IPS-20b (cell line): ENCODE measurements at regions not wholly inside any gene's neighbourhood (a gene's known extent, or its start where the extent isn't known, plus 50 kb on each side); places are given as distances from the start of the nearest gene placed in this dataset.

Experiments
- H3K27ac ChIP-seq: one replicate; pipeline ENCODE4 v1.5.1; 2013; ENCODE audit warnings: low read length
- H3K27me3 ChIP-seq: 2 replicates; pipeline ENCODE4 v1.6.1; 2013; ENCODE audit warnings: mild to moderate bottlenecking, low read length, inconsistent platforms; ENCODE audit not compliant: insufficient read depth
- H3K36me3 ChIP-seq: 2 replicates; pipeline ENCODE4 v1.6.1; 2013; ENCODE audit warnings: low read depth, mild to moderate bottlenecking, inconsistent platforms, low read length, moderate library complexity; ENCODE audit not compliant: insufficient read depth
- H3K4me1 ChIP-seq: 2 replicates; pipeline ENCODE4 v1.6.1; 2013; ENCODE audit warnings: mild to moderate bottlenecking, control low read depth, inconsistent platforms, low read length, moderate library complexity; ENCODE audit not compliant: insufficient read depth
- H3K4me3 ChIP-seq: 2 replicates; pipeline ENCODE4 v1.5.1; 2013; ENCODE audit warnings: mild to moderate bottlenecking, low read length, inconsistent platforms
- H3K9ac ChIP-seq: 2 replicates; pipeline ENCODE4 v1.6.1; 2013; ENCODE audit warnings: low read depth, mild to moderate bottlenecking, inconsistent platforms, low read length, moderate library complexity
- H3K9me3 ChIP-seq: 2 replicates; pipeline ENCODE4 v1.6.1; 2013; ENCODE audit warnings: mild to moderate bottlenecking, low read depth, low read length, inconsistent platforms; ENCODE audit not compliant: insufficient read depth

DNA sequence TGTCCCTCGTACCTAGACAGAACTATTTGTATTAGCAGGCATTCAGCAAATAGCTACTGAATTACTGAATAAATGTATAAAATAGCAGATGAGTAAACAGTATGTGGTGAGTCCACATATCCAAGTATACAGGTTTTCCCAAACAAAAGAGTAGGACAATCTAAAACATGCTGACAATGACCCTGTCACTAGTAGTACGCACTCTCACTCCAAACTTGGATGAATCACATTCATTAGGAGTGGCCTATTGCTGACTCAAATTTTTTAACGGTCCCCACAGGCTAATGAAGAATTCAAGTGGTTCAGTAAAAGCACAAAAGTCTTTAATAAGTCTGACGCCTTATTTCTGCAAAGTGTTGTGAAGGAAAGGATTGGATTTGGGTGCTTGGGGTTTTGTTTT is 449.3 kb upstream of the THBS1 start:
- H3K27ac ChIP-seq = no peak overlapping the region
- H3K4me3 ChIP-seq = no peak overlapping the region
- H3K36me3 ChIP-seq = no peaks in the 10 kb centered on the region
- H3K9ac ChIP-seq = no peak overlapping the region
- H3K4me1 ChIP-seq = peaks cover 8% of the 10 kb centered on the region
- no peaks in the 10 kb centered on the region for H3K9me3 ChIP-seq
- no peaks in the 10 kb centered on the region for H3K27me3 ChIP-seq

GRCh38 chr15:39132070-39132469 is 448.8 kb upstream of the THBS1 start:
- H3K4me1 ChIP-seq = peaks cover 8% of the 10 kb centered on the region
- H3K9ac ChIP-seq = no peak overlapping the region
- H3K9me3 ChIP-seq = no peaks in the 10 kb centered on the region
- no peak overlapping the region for H3K4me3 ChIP-seq
- H3K36me3 ChIP-seq = no peaks in the 10 kb centered on the region
- no peak overlapping the region for H3K27ac ChIP-seq
- H3K27me3 ChIP-seq = no peaks in the 10 kb centered on the region

- Histone ChIP-seq H3K36me3 (no peaks in the 10 kb centered on the region), H3K27me3 (no peaks in the 10 kb centered on the region), H3K4me1 (no peaks in the 10 kb centered on the region; the same call in 1 of the 2 replicates), H3K9ac (no peak overlapping the region), H3K9me3 (no peaks in the 10 kb centered on the region), H3K4me3 (no peak overlapping the region), H3K27ac (no peak overlapping the region)
Measured at GRCh38 chr15:39132954-39133600, 447.8 kb upstream of the THBS1 start.

DNA sequence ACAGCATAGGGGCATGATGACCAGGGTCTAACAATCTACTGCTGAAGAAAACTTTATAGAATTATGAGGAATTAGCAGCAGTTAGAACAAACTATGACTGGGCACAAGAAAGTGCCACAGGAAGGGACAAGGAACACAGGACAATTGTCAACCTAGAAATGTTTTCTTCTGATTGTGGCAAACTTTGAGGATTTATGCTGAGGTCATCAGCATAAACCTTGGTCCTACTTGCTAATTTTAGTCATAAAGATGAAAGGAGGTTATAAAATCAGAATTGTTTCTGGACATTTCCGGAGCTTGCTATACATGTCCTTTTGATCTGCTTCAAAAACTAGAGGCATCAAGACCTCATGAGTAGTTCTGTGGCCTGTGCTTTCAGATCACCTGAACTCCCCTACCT is 446.6 kb upstream of the THBS1 start:
- no peaks in the 10 kb centered on the region for H3K27me3 ChIP-seq
- no peak overlapping the region for H3K27ac ChIP-seq
- no peak overlapping the region for H3K9ac ChIP-seq
- no peaks in the 10 kb centered on the region for H3K36me3 ChIP-seq
- H3K4me1 ChIP-seq = no peaks in the 10 kb centered on the region
- H3K4me3 ChIP-seq = no peak overlapping the region
- H3K9me3 ChIP-seq = no peaks in the 10 kb centered on the region

DNA sequence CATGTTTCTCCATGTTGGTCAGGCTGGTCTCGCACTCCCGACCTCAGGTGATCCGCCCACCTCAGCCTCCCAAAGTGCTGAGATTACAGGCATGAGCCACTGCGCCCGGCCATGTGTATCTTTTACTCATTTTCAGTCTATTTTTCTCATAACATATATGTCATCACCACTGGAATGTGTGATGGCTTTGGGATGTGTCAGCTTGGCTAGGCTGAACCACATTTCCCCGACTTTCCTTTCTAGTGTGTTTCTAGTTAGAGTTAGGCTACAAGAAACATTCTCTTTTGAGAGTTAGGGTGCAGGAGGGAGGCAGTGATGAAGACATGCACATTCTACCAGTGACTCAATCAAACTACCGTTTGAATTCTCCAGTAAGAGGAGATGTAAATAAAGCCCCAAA is 444.9 kb upstream of the THBS1 start:
- Histone ChIP-seq H3K9me3 (no peaks in the 10 kb centered on the region), H3K4me3 (no peak overlapping the region), H3K4me1 (no peaks in the 10 kb centered on the region), H3K36me3 (no peaks in the 10 kb centered on the region), H3K27me3 (no peaks in the 10 kb centered on the region), H3K9ac (no peak overlapping the region), H3K27ac (no peak overlapping the region)

GRCh38 chr15:39139431-39140059 is 441.3 kb upstream of the THBS1 start:
- Histone ChIP-seq H3K9ac (no peak overlapping the region), H3K27ac (no peak overlapping the region)

DNA sequence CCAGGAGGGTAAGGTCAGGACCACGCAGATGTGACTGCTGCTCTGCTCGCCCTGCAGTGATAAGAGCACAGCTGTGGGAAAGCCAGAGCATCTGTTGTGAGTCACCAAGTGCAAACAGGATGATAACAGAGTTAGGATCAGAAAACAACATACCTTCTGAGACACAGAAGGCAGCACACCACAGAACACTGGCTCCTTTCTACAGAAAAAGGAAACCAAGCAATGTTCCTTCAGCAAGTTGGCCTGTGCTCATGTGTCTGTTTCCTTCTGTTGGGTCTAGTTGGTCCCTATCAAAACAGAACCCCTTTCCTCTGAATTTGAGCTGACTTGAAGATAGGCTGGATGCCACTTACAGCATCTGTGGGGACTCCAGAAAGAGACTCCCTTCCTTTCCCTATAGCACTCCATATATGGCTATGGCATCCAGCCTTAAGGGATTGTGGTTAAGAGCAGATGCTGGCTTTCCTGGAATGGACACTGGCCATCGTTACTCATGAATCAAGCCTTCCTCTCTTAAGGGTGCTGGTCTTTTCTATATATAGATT is 440.7 kb upstream of the THBS1 start:
- Histone ChIP-seq H3K9ac (no peak overlapping the region), H3K27ac (no peak overlapping the region), H3K4me3 (no peak overlapping the region), H3K4me1 (no peaks in the 10 kb centered on the region), H3K9me3 (no peaks in the 10 kb centered on the region), H3K27me3 (no peaks in the 10 kb centered on the region), H3K36me3 (no peaks in the 10 kb centered on the region)

More at GRCh38 chr15:39139431-39140059, 441.3 kb upstream of the THBS1 start:
- Histone ChIP-seq H3K27me3 (no peaks in the 10 kb centered on the region), H3K36me3 (no peaks in the 10 kb centered on the region), H3K4me3 (no peak overlapping the region), H3K4me1 (no peaks in the 10 kb centered on the region), H3K9me3 (no peaks in the 10 kb centered on the region)

DNA sequence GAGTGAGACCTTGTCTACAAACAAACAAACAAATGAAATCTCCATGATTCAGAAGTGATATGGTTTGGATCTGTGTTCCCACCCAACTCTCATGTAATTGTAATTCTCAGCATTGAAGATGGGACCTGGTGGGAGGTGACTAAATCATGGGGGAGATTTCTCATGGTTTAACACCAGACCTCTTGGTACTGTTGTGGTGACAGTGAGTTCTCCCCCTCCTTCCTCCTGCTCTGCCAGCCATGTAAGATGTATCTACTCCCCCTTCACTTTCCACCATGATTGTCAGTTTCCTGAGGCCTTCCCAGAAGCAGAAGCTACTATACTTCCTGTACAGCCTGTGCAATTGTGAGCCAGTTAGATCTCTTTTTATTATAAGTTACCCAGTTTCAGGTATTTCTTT is 438.4 kb upstream of the THBS1 start:
- no peaks in the 10 kb centered on the region for H3K27me3 ChIP-seq
- no peak overlapping the region for H3K27ac ChIP-seq
- no peaks in the 10 kb centered on the region for H3K36me3 ChIP-seq
- H3K9me3 ChIP-seq = no peaks in the 10 kb centered on the region
- H3K4me3 ChIP-seq = no peak overlapping the region
- no peak overlapping the region for H3K9ac ChIP-seq
- H3K4me1 ChIP-seq = no peaks in the 10 kb centered on the region

- Histone ChIP-seq H3K27ac (no peak overlapping the region), H3K4me1 (no peaks in the 10 kb centered on the region), H3K4me3 (no peak overlapping the region), H3K27me3 (no peaks in the 10 kb centered on the region), H3K9ac (no peak overlapping the region), H3K9me3 (no peaks in the 10 kb centered on the region), H3K36me3 (no peaks in the 10 kb centered on the region)
Measured at GRCh38 chr15:39143479-39143878, 437.4 kb upstream of the THBS1 start.

DNA sequence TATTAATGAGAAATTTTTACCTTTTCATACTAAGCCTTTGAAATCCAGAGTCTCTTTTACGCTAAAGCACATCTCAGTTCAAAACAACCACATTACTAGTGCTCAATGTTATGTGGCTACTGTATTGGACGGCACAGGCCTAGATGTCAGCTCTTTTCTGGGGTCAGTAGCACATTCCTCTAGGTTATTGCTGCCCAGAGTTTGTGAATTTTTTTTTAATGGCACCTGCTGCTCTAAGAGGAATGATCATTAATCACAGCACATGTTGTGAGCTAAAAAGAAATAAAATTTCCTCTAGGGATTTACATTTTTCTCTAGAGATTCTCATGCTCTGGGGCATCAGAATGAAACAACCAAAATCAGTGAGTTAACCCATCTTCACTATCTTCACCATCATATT is 436.8 kb upstream of the THBS1 start:
- Histone ChIP-seq H3K36me3 (no peaks in the 10 kb centered on the region), H3K9ac (no peak overlapping the region), H3K4me3 (no peak overlapping the region), H3K9me3 (no peaks in the 10 kb centered on the region), H3K27ac (no peak overlapping the region), H3K4me1 (no peaks in the 10 kb centered on the region), H3K27me3 (no peaks in the 10 kb centered on the region)

- Histone ChIP-seq H3K27ac (no peak overlapping the region), H3K36me3 (no peaks in the 10 kb centered on the region), H3K27me3 (no peaks in the 10 kb centered on the region), H3K4me1 (no peaks in the 10 kb centered on the region), H3K4me3 (no peak overlapping the region), H3K9ac (no peak overlapping the region), H3K9me3 (no peaks in the 10 kb centered on the region)
Measured at GRCh38 chr15:39144613-39145499, 436.0 kb upstream of the THBS1 start.
